OCI-LY3 (cell line): ENCODE measurements at regions not wholly inside any gene's neighbourhood (a gene's known extent, or its start where the extent isn't known, plus 50 kb on each side); places are given as distances from the start of the nearest gene placed in this dataset.

Experiments
- H2AFZ ChIP-seq: fragments of 200-600, 300-600 bp; shearing (Covaris generic); 2 replicates; pipeline ENCODE4 v1.6.0; 2014; ENCODE audit warnings: antibody characterized with exemption, low read depth, low read length
- H3K27ac ChIP-seq: fragments of 200-600, 300-600 bp; sonication (generic); 2 replicates; pipeline ENCODE4 v1.5.1; 2014; ENCODE audit warnings: mild to moderate bottlenecking, low read length, moderate library complexity, mixed read lengths
- H3K27me3 ChIP-seq: fragments of 200-600, 300-600 bp; sonication (generic); 2 replicates; pipeline ENCODE4 v1.6.1; 2014; ENCODE audit warnings: low read depth, low read length, mixed read lengths
- H3K36me3 ChIP-seq: fragments of 200-600, 300-600 bp; sonication (generic); replicated peaks from 2 replicates; pipeline ENCODE3; 2014; ENCODE audit warnings: low read depth, low read length, mixed read lengths
- H3K4me1 ChIP-seq: fragments of 300-600, 200-600 bp; sonication (generic); 2 replicates; pipeline ENCODE4 v1.6.1; 2014; ENCODE audit warnings: low read length, mixed read lengths
- H3K4me2 ChIP-seq: fragments of 200-600, 300-600 bp; sonication (generic); 2 replicates; pipeline ENCODE4 v1.6.1; 2014; ENCODE audit warnings: low read length, mixed read lengths
- H3K4me3 ChIP-seq: fragments of 300-600, 200-600 bp; sonication (generic); 2 replicates; pipeline ENCODE4 v1.5.1; 2014; ENCODE audit warnings: antibody characterized with exemption, mild to moderate bottlenecking, low read length, moderate library complexity
- H3K79me2 ChIP-seq: fragments of 300-600, 200-600 bp; shearing (Covaris generic); 2 replicates; pipeline ENCODE4 v1.6.1; 2014; ENCODE audit warnings: mild to moderate bottlenecking, low read length, mixed read lengths
- H3K9ac ChIP-seq: fragments of 300-600, 200-600 bp; shearing (Covaris generic); 2 replicates; pipeline ENCODE4 v1.6.0; 2014; ENCODE audit warnings: mild to moderate bottlenecking, low read length, moderate library complexity
- H3K9me3 ChIP-seq: fragments of 200-600, 300-600 bp; shearing (Covaris generic); 2 replicates; pipeline ENCODE4 v1.6.1; 2014; ENCODE audit warnings: low read length, mixed read lengths; ENCODE audit not compliant: insufficient read depth
- H4K20me1 ChIP-seq: fragments of 200-600, 300-600 bp; sonication (generic); 2 replicates; pipeline ENCODE4 v1.6.1; 2016; ENCODE audit warnings: low read length, mixed read lengths; ENCODE audit not compliant: insufficient read depth
- EZH2phosphoT487 ChIP-seq: fragments of 200-600 bp; shearing (Covaris generic); IDR thresholded peaks from 2 replicates; pipeline ENCODE4 v1.6.1; 2018; ENCODE audit warnings: antibody characterized with exemption, mixed run types, low read depth
- TF ChIP-seq, protein P1 (sequence below): fragments of 200-600, 300-600 bp; sonication (generic); IDR thresholded peaks from 2 replicates; pipeline ENCODE4 v1.5.1; 2014; ENCODE audit warnings: antibody characterized with exemption, low read length, low read depth

DNA sequence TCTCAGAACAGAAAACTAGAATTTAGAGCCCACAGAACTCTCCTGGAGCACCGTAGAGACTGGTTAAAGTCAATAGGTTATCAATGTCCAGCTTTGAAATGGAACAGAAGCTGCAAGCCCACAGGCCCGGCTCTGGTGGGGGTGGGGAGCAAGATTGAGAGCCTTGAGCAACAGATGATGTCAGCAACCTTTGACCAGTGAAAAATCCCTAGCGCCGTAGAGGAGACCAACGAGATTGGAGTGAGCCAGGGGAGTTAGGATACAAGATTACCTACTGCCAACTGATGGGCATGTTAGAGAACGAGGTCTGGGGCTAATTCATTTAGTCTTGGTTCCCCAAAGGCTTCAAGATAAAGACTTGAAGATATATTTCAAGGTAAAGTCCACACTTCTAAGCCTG is 345.5 kb upstream of the LMCD1 start:
- no peaks in the 10 kb centered on the region for H3K27me3 ChIP-seq
- no peaks in the 10 kb centered on the region for H3K4me1 ChIP-seq
- no peak overlapping the region for H3K9ac ChIP-seq
- H3K36me3 ChIP-seq = no peaks in the 10 kb centered on the region
- no peaks in the 10 kb centered on the region for H4K20me1 ChIP-seq
- no peak overlapping the region for H2AFZ ChIP-seq
- no peak overlapping the region for H3K4me2 ChIP-seq
- no peak overlapping the region for H3K4me3 ChIP-seq
- TF ChIP-seq, protein P1, sequence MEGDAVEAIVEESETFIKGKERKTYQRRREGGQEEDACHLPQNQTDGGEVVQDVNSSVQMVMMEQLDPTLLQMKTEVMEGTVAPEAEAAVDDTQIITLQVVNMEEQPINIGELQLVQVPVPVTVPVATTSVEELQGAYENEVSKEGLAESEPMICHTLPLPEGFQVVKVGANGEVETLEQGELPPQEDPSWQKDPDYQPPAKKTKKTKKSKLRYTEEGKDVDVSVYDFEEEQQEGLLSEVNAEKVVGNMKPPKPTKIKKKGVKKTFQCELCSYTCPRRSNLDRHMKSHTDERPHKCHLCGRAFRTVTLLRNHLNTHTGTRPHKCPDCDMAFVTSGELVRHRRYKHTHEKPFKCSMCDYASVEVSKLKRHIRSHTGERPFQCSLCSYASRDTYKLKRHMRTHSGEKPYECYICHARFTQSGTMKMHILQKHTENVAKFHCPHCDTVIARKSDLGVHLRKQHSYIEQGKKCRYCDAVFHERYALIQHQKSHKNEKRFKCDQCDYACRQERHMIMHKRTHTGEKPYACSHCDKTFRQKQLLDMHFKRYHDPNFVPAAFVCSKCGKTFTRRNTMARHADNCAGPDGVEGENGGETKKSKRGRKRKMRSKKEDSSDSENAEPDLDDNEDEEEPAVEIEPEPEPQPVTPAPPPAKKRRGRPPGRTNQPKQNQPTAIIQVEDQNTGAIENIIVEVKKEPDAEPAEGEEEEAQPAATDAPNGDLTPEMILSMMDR = no peak
- TF ChIP-seq EZH2phosphoT487 = no peak
- H3K27ac ChIP-seq = no peak overlapping the region
- no peaks in the 10 kb centered on the region for H3K9me3 ChIP-seq
- no peaks in the 10 kb centered on the region for H3K79me2 ChIP-seq

DNA sequence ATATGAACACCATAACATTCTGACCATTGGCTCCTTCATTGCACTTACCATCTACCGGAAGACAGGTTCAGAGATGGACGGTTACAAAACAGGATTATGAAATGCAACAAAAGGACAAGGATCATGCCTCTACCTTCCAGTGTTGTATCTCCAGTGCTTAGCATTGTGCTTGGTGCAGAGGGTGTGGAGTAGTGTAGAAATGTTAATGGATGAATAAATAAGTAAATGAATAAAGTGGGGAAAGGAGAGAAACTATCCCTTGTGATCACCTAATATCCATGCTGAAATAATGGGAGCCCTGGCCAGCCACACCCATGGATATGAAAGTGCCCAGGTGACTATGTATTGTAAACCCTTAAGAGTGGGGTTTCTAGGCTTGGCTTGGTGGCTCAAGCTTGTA is 344.8 kb upstream of the LMCD1 start:
- Histone ChIP-seq H2AFZ (no peak overlapping the region), H3K36me3 (no peaks in the 10 kb centered on the region), H4K20me1 (no peaks in the 10 kb centered on the region), H3K79me2 (no peaks in the 10 kb centered on the region), H3K4me1 (no peaks in the 10 kb centered on the region), H3K27ac (no peak overlapping the region), H3K27me3 (no peaks in the 10 kb centered on the region), H3K4me3 (no peak overlapping the region), H3K9ac (no peak overlapping the region), H3K9me3 (no peaks in the 10 kb centered on the region), H3K4me2 (no peak overlapping the region)
- TF ChIP-seq EZH2phosphoT487 = no peak
- TF ChIP-seq, protein P1 = no peak

DNA sequence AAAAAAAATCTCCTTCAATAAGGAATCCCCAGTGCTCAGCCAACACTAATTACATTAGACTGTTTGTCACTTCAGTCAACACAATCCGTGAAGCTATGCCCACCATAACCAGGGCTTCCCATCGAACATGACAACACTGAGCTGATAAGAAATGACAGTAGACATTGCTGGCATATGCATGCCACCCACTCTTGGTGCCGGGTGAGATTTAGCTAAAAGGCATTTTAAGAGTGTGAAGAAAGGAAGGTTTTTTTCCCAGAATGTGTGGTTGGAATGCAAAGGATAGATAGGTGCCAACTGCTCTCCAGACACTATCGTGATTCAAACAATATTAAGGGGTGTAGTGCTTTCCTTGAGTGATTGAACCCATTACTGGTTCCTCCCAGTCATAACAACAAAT is 344.0 kb upstream of the LMCD1 start:
- H4K20me1 ChIP-seq = no peaks in the 10 kb centered on the region
- no peak overlapping the region for H3K27ac ChIP-seq
- no peak overlapping the region for H2AFZ ChIP-seq
- H3K79me2 ChIP-seq = no peaks in the 10 kb centered on the region
- TF ChIP-seq, protein P1 = no peak
- TF ChIP-seq EZH2phosphoT487 = no peak
- no peaks in the 10 kb centered on the region for H3K9me3 ChIP-seq
- H3K27me3 ChIP-seq = no peaks in the 10 kb centered on the region
- no peak overlapping the region for H3K4me3 ChIP-seq
- no peaks in the 10 kb centered on the region for H3K4me1 ChIP-seq
- no peaks in the 10 kb centered on the region for H3K36me3 ChIP-seq
- no peak overlapping the region for H3K9ac ChIP-seq
- no peak overlapping the region for H3K4me2 ChIP-seq

DNA sequence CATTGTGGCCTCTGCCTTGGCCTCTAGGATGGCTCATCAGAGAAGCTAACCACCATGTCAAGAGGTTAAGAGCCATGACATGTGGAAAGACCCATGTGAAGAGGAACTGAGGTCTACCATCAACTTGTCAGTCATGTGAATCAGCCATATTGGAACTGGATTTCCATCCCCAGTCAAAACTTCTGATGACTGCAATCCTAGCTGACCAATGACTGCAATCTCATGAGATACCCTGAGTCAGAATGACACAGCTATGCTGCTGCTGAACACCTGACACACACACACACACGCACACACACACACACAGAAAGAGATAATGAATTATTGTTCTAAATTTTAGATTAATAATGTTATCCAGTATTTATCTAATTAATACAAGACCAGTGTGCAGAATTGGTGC is 337.5 kb upstream of the LMCD1 start:
- Histone ChIP-seq H4K20me1 (no peaks in the 10 kb centered on the region), H3K4me3 (no peak overlapping the region), H3K9me3 (no peaks in the 10 kb centered on the region), H2AFZ (no peak overlapping the region), H3K36me3 (no peaks in the 10 kb centered on the region), H3K27ac (no peak overlapping the region), H3K27me3 (no peaks in the 10 kb centered on the region), H3K4me2 (no peak overlapping the region), H3K4me1 (no peaks in the 10 kb centered on the region), H3K9ac (no peak overlapping the region), H3K79me2 (no peaks in the 10 kb centered on the region)
- TF ChIP-seq, protein P1 = no peak
- no peak for TF ChIP-seq EZH2phosphoT487
